OCI-LY1 (cell line): ENCODE measurements at regions not wholly inside any gene's neighbourhood (a gene's known extent, or its start where the extent isn't known, plus 50 kb on each side); places are given as distances from the start of the nearest gene placed in this dataset.
"Not testable (repeated sequence)": the region's sequence is repeated elsewhere in the genome, so short reads cannot be mapped to it uniquely, and the experiment has no call there.

Source experiments
- CTCF ChIP-seq: fragments of 200-600 bp; sonication (generic), shearing (Covaris generic); IDR thresholded peaks from 2 replicates; pipeline ENCODE4 v1.5.1; 2017; ENCODE audit warnings: mild to moderate bottlenecking, antibody characterized with exemption, low read length, moderate library complexity, mixed read lengths
- EZH2 ChIP-seq: fragments of 200-600 bp; sonication (generic), shearing (Covaris generic); IDR thresholded peaks from 2 replicates; pipeline ENCODE4 v1.8.0; 2017; ENCODE audit warnings: borderline replicate concordance, mixed run types, mild to moderate bottlenecking, antibody characterized with exemption, low read length, moderate library complexity, mixed read lengths

- not testable (repeated sequence) for TF ChIP-seq EZH2, CTCF
Observed at GRCh38 chr2:91766349-91767048, 3075.0 kb downstream of the RPIA start.
